ENCODE measurements at regions not wholly inside any gene's neighbourhood (a gene's known extent, or its start where the extent isn't known, plus 50 kb on each side); places are given as distances from the start of the nearest gene placed in this dataset.

DNA sequence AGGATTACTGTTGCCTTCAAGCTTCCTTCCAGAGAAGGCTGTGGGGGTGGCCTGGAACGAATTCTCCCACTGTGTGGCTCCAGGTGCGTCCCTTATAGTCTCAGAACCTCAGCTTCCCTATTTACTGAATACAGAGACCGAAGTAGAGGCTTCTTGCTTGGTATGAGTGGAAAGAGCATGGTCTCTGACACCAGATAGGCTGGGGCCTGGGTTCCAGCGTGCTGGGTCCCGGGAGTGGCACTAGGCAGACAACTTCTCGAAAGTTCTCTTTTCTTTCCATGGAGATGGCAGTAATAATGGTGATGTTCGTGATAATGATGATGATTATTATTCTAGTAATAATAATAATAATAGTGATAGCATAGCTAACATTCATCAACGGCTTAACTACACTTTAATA, 161.7 kb downstream of the PTPRU start:
- Histone ChIP-seq H3K27ac (ENCODE audit: low read depth in 1 of 2, low read length in 2 of 2) (no peak overlapping the region), H3K4me3 (ENCODE audit: low read depth in 1 of 3, low read length in 3 of 3) (no peak overlapping the region), H3K9ac (ENCODE audit: low read depth in 1 of 2, low read length in 2 of 2) (no peak overlapping the region), H3K4me1 (ENCODE audit: control insufficient read depth in 4 of 4, insufficient read depth in 4 of 4, low read length in 3 of 4) (no peaks in the 10 kb centered on the region), H3K27me3 (ENCODE audit: control insufficient read depth in 4 of 4, insufficient read depth in 4 of 4, low read length in 3 of 4) (no peaks in the 10 kb centered on the region), H3K36me3 (ENCODE audit: control insufficient read depth in 4 of 4, insufficient read depth in 3 of 4, low read depth in 1 of 4, low read length in 3 of 4) (no peaks in the 10 kb centered on the region), H3K9me3 (ENCODE audit: control insufficient read depth in 4 of 4, low read length in 3 of 4) (peaks cover 0 to 4% (median 0%) of the 10 kb centered on the region in 4 donors)
- WGBS = 81% methylated on average over 8 of the region's 8 CpGs
- DNase-seq (ENCODE audit: low spot score) = no peak
- TF ChIP-seq SP1 (IDR thresholded peaks at IDR 0.05) = no peak
- TF ChIP-seq, protein P1, sequence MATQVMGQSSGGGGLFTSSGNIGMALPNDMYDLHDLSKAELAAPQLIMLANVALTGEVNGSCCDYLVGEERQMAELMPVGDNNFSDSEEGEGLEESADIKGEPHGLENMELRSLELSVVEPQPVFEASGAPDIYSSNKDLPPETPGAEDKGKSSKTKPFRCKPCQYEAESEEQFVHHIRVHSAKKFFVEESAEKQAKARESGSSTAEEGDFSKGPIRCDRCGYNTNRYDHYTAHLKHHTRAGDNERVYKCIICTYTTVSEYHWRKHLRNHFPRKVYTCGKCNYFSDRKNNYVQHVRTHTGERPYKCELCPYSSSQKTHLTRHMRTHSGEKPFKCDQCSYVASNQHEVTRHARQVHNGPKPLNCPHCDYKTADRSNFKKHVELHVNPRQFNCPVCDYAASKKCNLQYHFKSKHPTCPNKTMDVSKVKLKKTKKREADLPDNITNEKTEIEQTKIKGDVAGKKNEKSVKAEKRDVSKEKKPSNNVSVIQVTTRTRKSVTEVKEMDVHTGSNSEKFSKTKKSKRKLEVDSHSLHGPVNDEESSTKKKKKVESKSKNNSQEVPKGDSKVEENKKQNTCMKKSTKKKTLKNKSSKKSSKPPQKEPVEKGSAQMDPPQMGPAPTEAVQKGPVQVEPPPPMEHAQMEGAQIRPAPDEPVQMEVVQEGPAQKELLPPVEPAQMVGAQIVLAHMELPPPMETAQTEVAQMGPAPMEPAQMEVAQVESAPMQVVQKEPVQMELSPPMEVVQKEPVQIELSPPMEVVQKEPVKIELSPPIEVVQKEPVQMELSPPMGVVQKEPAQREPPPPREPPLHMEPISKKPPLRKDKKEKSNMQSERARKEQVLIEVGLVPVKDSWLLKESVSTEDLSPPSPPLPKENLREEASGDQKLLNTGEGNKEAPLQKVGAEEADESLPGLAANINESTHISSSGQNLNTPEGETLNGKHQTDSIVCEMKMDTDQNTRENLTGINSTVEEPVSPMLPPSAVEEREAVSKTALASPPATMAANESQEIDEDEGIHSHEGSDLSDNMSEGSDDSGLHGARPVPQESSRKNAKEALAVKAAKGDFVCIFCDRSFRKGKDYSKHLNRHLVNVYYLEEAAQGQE (IDR thresholded peaks at IDR 0.05) = no peak
- no peak for TF ChIP-seq HNF4A (conservative IDR thresholded peaks at IDR 0.05)
- no peak for TF ChIP-seq GABPA (IDR thresholded peaks at IDR 0.05 in 1 of 2, conservative IDR thresholded peaks at IDR 0.05 in 1 of 2)
- no peak for TF ChIP-seq FOXA1 (IDR thresholded peaks at IDR 0.05)

DNA sequence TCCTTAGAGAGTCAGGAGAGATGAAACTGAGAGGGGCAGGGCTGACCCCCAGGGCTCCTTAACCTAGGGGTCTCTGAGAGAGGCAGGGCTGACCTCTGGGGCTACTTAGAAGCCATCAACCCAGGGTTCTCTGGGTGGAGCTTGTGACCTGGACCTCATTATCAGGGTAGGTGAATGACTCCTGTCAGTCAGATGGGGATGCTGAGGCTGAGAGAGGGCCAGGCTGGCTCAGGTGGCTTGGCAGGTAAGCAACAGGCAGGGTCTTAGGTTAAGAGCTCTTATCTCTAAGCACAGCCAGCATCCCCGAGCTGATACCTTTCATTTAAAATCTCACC, 160.9 kb downstream of the PTPRU start:
- no peak for TF ChIP-seq JUND (IDR thresholded peaks at IDR 0.05)
- TF ChIP-seq HNF4A (conservative IDR thresholded peaks at IDR 0.05) = no peak
- no peak for TF ChIP-seq RAD21 (IDR thresholded peaks at IDR 0.05)
- TF ChIP-seq TAF1 (conservative IDR thresholded peaks at IDR 0.05) = no peak
- TF ChIP-seq, protein P1 (IDR thresholded peaks at IDR 0.05) = no peak
- TF ChIP-seq NR2F2 (IDR thresholded peaks at IDR 0.05) = no peak
- peak; percentile 20 for DNase-seq (ENCODE audit: low spot score)
- Histone ChIP-seq H3K4me3 (ENCODE audit: low read depth in 1 of 3, low read length in 3 of 3) (no peak overlapping the region), H3K27me3 (ENCODE audit: control insufficient read depth in 4 of 4, insufficient read depth in 4 of 4, low read length in 3 of 4) (peaks cover 0 to 2% (median 0%) of the 10 kb centered on the region in 4 donors), H3K9me3 (ENCODE audit: control insufficient read depth in 4 of 4, low read length in 3 of 4) (peaks cover 0 to 4% (median 0%) of the 10 kb centered on the region in 4 donors), H3K27ac (ENCODE audit: low read depth in 1 of 2, low read length in 2 of 2) (no peak overlapping the region), H3K9ac (ENCODE audit: low read depth in 1 of 2, low read length in 2 of 2) (no peak overlapping the region), H3K36me3 (ENCODE audit: control insufficient read depth in 4 of 4, insufficient read depth in 3 of 4, low read depth in 1 of 4, low read length in 3 of 4) (no peaks in the 10 kb centered on the region), H3K4me1 (ENCODE audit: control insufficient read depth in 4 of 4, insufficient read depth in 4 of 4, low read length in 3 of 4) (no peaks in the 10 kb centered on the region)
- 26% methylated on average over 1 of the region's 1 CpG for WGBS

DNA sequence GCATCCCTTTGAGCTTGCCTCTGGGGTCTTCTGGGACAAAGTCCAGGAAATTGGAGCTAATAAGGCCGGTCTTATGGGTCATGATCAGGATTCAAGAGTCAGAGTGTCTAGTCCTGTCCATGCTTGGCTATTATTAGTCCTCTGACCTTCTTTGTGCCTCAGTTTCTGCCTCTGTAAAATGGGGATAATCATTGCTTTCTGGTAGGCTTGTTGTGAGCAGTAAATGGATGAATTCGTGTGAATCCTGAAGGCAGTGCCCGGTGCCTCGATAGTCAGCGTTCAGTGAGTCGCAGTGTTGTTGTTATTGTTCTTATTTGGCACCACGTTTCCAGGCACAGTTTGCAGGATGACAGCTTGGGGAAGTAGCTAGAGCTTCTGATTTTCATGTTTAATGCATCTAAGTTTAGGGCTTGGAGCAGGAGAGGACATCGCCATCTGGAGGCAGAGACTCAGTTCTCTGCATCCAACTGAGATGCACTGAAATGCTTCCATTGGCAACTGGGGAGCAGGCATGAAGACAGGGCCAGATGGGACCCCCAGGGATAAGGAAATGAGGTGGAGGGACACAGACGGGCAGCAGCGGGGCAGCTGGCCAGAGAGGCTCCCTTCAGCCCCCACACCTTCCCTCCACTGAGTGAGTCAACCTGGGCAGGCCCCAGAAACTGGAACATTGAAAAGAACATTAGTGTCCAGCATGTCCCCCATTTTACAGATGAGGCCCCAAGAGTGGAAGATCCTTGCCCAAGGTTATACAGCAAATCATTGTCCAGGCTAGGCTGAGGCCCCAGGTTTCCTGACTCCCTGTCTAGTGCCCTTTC, 160.3 kb downstream of the PTPRU start:
- H3K9me3 ChIP-seq (ENCODE audit: control insufficient read depth in 4 of 4, low read length in 3 of 4) = peaks cover 0 to 4% (median 0%) of the 10 kb centered on the region in 4 donors
- 74% methylated on average over 10 of the region's 10 CpGs for WGBS
- H3K4me1 ChIP-seq (ENCODE audit: control insufficient read depth in 4 of 4, insufficient read depth in 4 of 4, low read length in 3 of 4) = no peaks in the 10 kb centered on the region
- no peaks in the 10 kb centered on the region for H3K36me3 ChIP-seq (ENCODE audit: control insufficient read depth in 4 of 4, insufficient read depth in 3 of 4, low read depth in 1 of 4, low read length in 3 of 4)
- no peak overlapping the region for H3K9ac ChIP-seq (ENCODE audit: low read depth in 1 of 2, low read length in 2 of 2)
- H3K27me3 ChIP-seq (ENCODE audit: control insufficient read depth in 4 of 4, insufficient read depth in 4 of 4, low read length in 3 of 4) = peaks cover 0 to 2% (median 0%) of the 10 kb centered on the region in 4 donors
- H3K4me3 ChIP-seq (ENCODE audit: low read depth in 1 of 3, low read length in 3 of 3) = no peak overlapping the region
- no peak overlapping the region for H3K27ac ChIP-seq (ENCODE audit: low read depth in 1 of 2, low read length in 2 of 2)
- DNase-seq (ENCODE audit: low spot score) = peak; percentile 13
- TF ChIP-seq, protein P1 (IDR thresholded peaks at IDR 0.05) = no peak
- TF ChIP-seq EGR1 (IDR thresholded peaks at IDR 0.05; ENCODE audit: low read depth in 2 of 2) = no peak
- no peak for TF ChIP-seq FOXA1 (IDR thresholded peaks at IDR 0.05)
- TF ChIP-seq HNF4A (conservative IDR thresholded peaks at IDR 0.05) = no peak
- TF ChIP-seq, protein P2, sequence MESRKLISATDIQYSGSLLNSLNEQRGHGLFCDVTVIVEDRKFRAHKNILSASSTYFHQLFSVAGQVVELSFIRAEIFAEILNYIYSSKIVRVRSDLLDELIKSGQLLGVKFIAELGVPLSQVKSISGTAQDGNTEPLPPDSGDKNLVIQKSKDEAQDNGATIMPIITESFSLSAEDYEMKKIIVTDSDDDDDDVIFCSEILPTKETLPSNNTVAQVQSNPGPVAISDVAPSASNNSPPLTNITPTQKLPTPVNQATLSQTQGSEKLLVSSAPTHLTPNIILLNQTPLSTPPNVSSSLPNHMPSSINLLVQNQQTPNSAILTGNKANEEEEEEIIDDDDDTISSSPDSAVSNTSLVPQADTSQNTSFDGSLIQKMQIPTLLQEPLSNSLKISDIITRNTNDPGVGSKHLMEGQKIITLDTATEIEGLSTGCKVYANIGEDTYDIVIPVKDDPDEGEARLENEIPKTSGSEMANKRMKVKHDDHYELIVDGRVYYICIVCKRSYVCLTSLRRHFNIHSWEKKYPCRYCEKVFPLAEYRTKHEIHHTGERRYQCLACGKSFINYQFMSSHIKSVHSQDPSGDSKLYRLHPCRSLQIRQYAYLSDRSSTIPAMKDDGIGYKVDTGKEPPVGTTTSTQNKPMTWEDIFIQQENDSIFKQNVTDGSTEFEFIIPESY (IDR thresholded peaks at IDR 0.05) = no peak
- TF ChIP-seq SP1 (IDR thresholded peaks at IDR 0.05) = no peak
- no peak for TF ChIP-seq JUND (IDR thresholded peaks at IDR 0.05)
- TF ChIP-seq, protein P3, sequence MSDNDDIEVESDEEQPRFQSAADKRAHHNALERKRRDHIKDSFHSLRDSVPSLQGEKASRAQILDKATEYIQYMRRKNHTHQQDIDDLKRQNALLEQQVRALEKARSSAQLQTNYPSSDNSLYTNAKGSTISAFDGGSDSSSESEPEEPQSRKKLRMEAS (IDR thresholded peaks at IDR 0.05) = no peak
- TF ChIP-seq FOXA2 (IDR thresholded peaks at IDR 0.05) = no peak
